NOMO-1 (cell line): ENCODE measurements at regions not wholly inside any gene's neighbourhood (a gene's known extent, or its start where the extent isn't known, plus 50 kb on each side); places are given as distances from the start of the nearest gene placed in this dataset.

Experiments
- DNase-seq, 2 experiments: peaks; one replicate each; lab custom pipeline; 2025; ENCODE audit not compliant: unreplicated experiment in 2 of 2; lab: John Stamatoyannopoulos, UW

DNA sequence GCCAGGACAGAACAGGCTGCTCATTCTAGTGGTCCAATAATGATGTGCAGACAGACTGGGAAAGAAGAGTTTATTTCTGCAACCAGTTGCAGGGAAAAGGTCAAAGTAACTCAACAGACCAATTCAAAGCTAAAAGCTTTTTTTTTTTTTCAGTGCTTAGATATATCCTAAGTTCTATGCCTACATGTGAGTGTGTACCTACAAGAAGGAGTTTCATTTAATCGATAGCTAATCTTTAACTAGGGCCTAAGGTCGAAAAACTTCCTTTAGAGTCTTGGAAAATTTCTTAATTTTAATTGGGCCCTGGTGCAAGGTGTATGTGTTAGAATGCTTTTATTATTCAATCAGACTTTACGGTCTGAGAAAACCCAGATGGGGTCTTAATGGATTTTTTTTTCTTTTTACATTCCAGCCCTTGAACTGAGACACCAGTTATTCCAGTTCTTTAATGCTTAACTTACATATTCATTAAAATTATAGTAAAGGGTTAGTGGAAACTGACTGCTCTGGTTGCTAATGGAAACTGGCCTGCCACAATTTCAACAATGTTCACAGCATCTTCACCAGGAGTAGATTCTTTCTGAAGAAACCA is 365.3 kb downstream of the MTRR start:
- DNase-seq, result no peak

DNA sequence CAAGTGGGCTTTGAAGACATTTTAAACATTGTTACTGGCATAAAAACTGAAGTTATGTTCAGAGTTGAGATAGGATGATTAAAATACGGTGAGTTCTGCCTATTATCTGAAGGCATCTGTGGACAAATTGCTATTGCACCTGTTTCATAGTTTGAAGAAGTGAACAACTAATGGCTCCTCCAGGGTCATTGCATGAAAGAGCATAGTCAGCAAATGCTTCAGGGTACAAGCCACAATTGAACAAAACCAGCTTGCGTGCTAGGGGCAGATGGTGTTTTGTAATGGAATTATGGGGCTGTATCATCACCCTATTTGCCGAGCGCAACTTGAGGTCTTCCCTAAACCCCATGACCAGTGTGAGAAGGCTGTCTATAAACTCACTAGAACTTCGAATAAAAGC is 369.1 kb downstream of the MTRR start:
- no peak for DNase-seq

DNA sequence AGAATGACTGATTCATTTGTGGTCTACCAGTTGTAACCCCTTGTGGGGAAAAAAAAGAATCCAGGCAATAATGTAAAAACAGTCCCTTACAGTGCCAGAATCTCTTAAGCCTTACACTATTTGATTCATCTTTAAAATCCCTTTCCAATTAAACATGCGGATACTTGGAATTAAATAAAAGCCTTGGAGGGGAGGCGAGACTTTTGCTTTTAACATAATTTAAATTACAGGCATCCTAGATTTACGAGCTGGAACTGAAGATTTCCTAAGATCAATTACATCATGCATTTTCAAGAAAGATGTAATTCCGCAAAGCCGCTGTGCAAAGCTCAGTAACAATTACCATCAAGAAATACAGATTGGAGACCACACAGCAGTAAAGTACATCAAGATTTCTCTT is 370.2 kb downstream of the MTRR start:
- no peak for DNase-seq

DNA sequence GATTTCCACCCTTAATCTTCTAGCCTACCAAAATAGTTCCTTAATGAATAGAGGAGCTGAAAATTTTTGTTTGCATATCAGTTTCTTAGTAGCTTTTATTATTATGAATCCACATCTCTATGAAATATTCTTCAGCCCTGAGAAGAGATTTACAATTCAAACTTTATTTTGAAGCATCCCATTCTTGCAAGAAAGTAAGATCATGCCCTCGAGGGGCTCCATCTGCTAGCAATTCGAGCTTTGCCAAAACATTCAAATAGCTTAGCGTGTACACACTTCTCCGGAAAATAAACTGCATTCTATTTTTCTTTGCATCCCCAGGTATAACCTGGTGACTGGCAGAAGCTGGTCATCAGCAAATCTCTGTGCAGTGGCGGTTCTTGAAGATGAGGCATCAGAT is 370.7 kb downstream of the MTRR start:
- DNase-seq, result no peak

DNA sequence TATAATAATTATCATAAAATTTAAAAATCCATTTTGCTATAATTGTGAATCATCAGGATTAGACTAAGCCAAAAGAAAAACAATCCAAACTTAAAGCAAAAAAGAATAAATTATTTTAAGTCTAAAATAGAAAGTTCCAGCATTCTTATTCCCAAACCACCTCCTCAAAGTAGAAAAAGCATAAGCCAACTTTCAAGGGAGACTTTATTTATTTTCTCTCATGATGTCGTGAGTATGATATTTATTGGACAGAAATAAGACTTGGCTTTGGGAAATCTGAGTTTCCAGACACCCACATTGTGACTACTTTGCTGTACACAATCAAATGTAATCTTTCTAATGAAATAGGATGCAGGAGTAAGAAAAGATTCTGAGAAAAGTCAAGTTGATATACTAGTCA is 372.1 kb downstream of the MTRR start:
- DNase-seq, result no peak

DNA sequence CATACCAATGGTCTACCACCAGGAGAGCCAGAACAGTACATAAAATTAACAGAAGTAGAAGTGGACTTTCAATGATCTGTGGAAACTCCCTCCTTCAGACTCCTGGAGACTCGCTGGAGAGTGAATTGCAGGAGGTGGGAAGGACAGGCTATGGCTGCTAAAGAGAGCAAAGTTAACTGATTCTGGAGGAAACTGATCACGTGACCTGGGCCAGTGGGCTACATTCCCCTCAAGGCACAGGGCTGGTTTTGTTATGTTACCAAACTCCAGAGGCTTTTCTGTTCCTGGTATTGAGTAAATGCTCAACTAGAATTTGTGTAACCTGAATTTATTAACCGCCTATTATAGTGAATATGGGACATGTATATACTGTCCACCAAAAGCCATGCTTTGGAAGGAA is 372.6 kb downstream of the MTRR start:
- DNase-seq, result no peak

DNA sequence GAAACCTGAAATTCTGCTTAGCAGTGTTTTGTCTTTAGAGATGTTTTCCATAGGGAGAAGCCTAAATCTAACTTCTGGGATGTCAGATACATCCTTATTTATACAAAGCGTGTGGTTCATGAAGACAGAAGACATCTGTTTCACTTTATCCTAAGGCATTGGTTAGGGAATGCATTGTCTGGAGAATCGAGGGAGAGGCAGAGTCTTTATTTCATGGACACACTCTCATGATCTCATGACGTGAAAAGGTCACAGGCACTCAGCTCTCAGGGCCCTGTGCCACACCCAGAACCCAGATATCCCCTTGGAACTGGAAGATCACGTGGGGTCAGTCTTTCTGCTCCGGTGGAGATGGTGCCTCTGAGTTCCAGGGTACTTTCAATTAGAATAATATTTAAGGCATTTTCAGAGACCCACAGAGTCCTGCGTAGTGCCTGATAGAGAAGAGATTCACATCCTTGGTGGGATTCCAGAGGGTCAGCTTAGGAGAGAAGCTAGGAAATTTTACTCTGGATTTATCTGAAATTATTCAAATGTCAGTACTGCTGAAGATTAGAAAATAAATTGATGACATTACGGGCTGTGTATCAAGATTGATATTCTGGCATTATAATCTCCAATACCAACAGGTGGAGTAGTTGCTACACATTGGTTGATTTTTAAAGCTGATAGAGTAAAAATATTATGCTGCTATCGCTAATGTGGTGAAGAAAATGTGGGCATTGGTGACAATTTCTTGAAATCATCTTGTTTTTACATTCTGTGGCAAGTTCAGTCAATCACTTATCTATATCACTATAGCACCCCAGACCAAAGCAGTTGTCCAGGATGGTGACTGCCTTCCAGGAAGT is 378.3 kb downstream of the MTRR start:
- DNase-seq, result no peak

DNA sequence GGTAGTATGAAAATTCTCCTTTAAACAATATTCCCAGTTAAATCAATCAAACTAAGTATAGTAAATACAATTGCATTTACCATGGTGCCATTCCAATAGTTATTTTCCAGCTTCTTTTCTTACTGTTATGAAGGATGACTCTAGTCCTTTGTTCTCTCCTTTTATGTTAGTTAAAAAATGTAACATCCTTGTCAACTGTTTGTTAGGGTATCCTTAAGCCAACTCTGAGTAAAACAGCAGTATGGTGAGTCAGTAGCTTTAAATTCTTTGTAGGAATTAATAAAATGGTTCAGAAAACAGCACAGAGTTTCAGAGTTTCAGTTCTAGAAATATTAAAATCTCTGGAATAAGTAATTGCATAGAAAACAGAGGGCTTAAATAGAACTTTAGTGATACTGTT is 384.4 kb downstream of the MTRR start:
- no peak for DNase-seq

DNA sequence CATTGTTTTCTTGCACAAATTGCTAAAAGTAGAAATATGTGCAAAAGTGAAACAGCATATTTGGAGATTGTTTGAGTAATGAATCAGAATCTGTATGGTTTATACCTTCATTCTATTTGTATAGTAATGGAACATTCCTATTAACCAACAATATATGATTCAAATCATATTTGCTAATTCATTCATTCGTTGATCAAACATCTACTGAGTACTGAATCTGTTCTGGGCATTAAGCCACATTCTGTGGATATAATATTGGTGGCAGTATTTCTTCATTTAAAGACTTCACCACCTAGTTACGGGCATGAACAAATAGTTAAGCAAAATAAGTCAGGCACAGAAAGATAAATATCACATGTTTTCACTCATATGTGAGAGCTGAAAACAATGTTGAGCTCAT is 385.7 kb downstream of the MTRR start:
- no peak for DNase-seq

DNA sequence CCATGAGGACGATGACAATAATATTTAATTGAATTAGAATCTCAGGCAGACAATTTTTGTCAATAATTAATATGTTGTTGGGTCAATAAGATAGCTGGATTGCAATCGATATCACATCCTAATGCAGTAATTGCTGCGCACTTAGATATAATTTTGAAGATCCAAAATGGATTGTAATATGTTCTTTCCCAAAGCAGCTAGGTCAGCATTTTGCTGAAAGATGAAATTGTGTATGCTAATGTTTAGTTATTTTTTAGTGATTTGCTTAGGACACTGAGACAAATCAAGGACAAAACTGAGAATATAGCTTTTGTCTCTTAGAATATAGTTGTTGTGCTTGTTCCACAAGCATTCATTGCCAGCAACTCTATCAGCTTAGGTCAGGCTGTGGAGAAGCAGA is 389.9 kb downstream of the MTRR start:
- DNase-seq, result no peak

DNA sequence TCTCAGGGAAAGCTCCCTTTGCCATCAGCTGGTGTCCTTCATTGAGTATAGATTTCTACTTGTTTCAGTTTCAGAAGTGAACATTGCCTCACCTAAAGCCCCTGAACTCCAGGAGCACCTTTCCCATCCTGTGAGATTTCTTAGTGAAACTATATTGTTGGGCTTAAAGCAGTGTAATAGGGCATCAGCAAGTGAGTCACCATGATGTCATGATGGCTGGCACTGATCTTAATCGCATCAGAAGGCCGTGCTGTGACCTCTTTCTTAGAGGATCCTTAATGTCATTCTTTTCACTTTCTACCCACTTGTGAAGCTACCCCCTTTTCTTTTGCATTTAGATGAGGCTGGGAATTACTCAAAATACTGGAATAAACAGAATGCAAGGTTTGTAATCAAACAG is 401.3 kb downstream of the MTRR start:
- no peak for DNase-seq

DNA sequence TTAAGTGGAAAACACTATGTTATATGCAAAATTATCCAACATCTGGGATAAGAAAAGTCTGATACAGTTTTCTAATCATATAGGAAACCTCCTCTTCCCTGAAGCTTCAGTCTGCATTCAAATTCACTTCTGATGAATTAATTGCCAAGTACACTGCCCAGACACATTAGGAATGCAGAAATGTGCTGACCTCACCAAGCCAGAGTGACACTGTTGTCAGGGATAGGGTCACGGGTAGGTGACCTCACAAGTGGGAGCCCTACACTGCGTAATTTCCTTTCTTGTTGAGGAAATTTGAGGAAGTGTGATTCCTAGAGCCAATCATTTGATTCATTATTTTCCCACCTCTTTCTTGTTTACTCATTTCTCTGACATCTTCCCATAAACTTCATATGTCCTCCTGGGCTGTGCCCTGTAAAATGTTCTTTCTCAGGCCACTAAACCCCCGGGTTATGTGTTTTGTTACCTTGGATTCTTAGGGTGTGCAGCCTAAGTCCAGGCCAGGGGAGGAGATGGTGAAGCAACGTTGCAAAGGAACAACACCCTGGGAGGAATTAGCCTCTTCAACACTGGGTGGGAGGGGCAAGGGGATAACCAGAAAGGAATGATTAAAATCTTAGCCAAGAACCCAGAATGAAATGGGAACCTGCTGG is 411.9 kb downstream of the MTRR start:
- DNase-seq, result no peak

DNA sequence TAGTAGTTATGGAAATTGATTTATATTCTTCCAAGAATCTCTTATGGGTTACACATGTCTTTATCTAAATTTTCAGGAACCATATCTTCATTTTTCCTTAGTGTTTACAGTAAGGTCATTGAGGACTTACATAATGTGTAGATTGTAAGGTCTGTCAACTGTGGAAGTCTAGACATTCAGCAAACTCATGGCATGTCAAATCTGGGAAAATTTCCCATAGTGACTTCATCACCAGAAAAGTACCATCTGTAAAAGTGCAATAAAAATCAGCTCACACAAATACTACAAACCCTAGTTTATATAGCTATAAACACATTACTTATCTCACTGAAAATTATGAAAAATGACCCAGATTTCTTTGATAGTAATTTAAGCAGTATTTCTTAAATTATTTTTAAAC is 419.4 kb downstream of the MTRR start:
- no peak for DNase-seq

DNA sequence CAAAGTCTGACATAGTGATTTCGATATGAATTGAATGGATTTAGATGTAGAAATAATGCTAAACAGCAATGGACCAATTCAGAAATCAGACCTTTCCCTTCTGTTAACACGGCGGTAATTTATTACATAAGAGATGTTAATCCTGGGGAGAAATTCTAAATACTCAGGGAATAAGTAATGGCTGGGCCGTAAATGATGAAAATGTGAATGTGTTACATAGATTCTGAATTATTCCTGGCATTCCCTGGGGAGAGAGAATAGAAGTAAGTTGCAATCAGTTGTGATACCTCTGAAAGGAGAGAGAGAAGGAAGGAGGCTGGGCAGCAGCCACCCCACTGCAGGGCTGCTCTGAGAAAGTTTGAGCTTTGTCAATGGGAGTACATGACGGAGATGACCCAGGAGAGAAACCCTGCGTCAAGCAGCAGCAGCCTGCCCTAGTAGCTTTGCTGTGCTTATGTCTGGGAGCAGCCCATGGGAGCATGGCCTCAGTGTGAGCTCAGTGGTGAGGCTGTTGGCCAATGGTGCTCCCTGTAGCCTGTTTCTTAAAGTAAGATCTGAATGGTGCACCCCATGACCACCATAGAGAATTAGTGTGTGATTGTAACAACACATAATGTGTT is 420.1 kb downstream of the MTRR start:
- DNase-seq, result no peak

DNA sequence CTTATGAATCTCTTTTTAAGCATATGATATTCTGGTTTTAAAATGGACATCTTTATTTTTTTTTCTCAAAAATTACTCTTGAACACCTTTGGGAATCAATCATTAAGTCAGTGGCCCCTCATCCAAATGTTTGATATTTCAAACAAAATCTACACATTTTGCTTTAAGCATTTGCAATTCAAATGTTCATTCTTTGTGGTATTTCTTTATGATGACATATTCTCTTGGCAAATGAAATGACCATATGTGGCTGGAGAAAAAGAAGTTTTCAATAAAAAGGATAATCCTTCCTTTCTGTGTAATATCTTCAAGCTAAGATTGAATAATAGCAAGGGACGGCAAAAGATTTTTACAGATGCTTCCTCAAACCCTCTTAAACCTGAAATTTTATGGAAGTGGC is 420.8 kb downstream of the MTRR start:
- no peak for DNase-seq

DNA sequence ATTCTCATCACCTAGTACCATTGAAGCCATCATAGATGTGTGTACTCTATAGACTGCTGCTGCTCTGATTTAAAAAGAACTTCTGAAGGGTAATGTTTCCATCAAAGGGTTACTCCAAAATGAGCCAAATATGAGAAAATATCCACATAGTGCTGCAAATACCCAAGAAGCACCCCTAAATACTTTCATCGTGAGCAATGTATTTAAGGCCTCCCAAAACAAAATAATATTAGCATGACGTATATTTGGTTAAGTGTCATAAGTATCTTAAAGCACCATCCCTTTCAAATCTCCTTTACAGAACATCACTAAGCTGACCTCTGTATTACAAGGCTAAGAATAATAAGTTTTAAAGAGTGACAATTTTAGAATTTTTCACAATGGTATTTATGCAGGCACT is 421.8 kb downstream of the MTRR start:
- no peak for DNase-seq

DNA sequence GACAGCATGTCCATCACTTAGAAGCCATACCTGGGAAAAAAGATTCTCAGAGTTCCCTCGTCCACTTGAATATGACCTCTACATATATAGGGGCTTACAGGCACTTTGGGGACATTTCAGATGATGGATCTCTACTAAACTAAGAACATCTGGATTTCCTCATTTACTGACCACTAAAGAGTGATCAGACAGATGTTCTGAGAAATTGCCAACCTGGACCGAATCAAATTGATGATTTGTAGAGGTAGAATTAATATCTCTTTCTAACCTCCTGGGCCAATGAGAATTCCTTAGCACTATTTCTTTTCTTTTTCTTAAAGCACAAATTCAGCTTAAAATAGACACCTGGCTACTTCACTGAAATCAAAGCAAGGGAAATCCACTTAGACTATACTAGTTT is 422.7 kb downstream of the MTRR start:
- no peak for DNase-seq

DNA sequence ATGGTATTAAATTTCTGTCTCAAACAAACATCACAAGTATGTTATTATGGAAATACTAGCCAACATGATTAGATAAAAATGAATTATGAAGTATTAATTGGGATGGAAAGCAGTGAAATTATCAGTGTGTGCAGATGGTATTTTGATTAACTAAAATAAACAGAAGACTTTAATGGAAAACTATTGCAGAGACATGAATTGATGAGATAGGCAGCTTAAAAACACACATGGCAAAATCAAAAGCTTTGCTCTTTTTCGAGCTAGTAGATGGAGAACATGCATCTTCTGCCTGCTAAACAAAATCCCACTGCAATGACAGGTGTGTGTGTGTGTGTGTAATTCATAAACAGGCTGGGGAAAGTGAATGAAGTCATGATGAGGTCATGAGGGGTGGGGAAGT is 426.2 kb downstream of the MTRR start:
- no peak for DNase-seq

DNA sequence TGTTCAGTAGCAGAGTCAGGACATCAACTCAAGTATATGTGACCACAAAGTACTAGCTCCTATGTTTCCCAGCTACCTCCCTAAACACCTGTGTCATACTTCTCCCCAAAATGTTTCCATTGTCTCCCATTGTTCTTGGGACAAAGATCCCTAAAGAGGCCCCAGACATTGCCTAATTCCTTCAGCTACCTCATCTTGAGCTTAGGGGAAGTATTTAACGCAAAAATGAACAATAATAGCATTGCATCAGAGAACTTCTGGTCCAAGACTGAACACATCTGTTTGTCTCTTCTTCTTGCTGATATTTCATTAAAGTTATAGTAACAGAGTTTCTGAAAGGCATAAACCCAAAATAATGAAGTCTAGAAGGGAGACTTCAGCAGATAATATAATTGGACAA is 430.8 kb downstream of the MTRR start:
- peak in 1 of 2 experiments; percentile 47 for DNase-seq

DNA sequence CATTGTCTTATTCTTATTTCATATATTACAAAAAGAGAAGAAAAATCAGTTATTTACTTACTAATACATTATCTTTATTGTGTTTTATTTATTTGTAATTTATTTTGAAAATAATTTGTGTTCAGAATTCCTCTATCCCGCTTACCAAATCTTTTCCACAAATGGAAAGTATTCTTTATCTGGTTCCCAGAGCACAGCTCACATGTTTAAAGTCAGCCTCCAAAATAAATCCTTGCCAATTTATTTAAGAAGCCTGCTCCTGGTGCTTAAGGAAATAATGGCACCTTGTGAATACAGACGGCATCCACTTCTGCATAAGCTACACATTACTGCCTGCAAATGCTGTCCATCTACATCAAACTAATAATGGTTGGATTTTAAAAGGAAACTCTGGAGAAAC is 435.4 kb downstream of the MTRR start:
- DNase-seq, result no peak

DNA sequence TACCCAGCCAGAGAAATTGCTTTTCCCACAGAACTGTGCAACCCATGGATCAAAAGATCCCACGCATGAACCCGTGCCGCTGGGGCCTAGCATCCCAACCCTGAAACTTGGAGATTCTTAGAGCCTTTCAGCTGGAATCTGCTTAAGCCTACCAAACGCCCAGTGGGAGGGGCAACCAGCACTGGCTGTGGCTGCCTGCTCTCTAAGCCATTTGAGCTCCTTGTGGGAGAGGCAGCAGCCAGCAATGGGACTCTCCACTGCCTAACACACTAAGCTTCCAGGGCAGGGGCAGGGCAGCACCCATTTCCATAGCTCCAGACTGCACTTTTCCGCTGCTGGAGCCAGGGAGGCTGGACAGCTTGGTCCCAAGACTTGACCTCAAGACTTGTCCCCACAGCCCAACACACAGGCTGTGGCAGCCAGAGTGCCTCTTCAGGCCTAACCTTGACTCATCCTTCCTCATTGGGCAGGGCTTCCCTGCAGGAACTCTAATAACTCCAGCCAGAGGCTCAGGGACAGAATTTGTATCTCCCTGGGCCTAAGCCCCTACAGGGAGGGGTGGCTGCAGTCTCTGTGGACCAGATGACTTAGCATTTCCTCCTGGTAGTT is 437.4 kb downstream of the MTRR start:
- no peak for DNase-seq
